Mammary epithelial cell (primary cell): ENCODE measurements at regions not wholly inside any gene's neighbourhood (a gene's known extent, or its start where the extent isn't known, plus 50 kb on each side); places are given as distances from the start of the nearest gene placed in this dataset.

Experiments used
- EZH2 ChIP-seq: IDR thresholded peaks from 2 replicates; pipeline ENCODE4 v1.6.1; 2012; ENCODE audit warnings: low read length, inconsistent platforms, borderline replicate concordance
- TF ChIP-seq, protein P1 (sequence below), 2 donors: IDR thresholded peaks in 1 of 2; conservative IDR thresholded peaks in 1 of 2; 2 replicates each; pipeline ENCODE4 v1.5.1; 2011 to 2012; ENCODE audit warnings: inconsistent platforms in 2 of 2, low read length in 2 of 2, mild to moderate bottlenecking in 2 of 2, control low read depth in 1 of 2, low read depth in 1 of 2; ENCODE audit not compliant: insufficient read depth in 1 of 2; ENCODE audit errors: extremely low read depth in 1 of 2

DNA sequence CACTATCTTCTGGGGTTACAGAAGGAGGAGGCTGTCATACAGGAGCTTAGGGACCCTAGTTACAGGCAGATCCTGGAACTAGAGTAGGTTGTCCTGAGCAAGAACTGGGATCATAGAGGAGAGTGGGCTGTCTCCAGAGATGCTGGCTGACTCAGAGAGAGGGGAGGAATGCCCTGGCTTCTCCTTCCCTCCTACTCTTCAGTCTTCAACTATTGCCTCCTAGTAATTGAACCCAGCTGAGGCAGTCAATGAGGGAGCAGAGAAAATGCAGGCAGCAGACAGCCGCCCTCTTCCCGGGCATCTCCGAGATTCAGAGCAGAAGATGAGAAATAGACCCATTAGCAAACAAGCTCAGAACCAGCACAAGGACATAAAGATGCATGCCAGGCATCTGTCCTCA, 118.3 kb upstream of the PDE5A start:
- TF ChIP-seq, protein P1, sequence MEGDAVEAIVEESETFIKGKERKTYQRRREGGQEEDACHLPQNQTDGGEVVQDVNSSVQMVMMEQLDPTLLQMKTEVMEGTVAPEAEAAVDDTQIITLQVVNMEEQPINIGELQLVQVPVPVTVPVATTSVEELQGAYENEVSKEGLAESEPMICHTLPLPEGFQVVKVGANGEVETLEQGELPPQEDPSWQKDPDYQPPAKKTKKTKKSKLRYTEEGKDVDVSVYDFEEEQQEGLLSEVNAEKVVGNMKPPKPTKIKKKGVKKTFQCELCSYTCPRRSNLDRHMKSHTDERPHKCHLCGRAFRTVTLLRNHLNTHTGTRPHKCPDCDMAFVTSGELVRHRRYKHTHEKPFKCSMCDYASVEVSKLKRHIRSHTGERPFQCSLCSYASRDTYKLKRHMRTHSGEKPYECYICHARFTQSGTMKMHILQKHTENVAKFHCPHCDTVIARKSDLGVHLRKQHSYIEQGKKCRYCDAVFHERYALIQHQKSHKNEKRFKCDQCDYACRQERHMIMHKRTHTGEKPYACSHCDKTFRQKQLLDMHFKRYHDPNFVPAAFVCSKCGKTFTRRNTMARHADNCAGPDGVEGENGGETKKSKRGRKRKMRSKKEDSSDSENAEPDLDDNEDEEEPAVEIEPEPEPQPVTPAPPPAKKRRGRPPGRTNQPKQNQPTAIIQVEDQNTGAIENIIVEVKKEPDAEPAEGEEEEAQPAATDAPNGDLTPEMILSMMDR (conservative IDR thresholded peaks at IDR 0.05 in 1 of 2, IDR thresholded peaks at IDR 0.05 in 1 of 2; ENCODE audit: extremely low read depth in 1 of 2, insufficient read depth in 1 of 2, low read depth in 1 of 2, low read length in 2 of 2): no peak
- no peak for TF ChIP-seq EZH2
